ENCODE measurements at regions not wholly inside any gene's neighbourhood (a gene's known extent, or its start where the extent isn't known, plus 50 kb on each side); places are given as distances from the start of the nearest gene placed in this dataset.

GRCh38 chr6:164121527-164121926 is 707.0 kb downstream of the QKI start:
- no peak for DNase-seq (ENCODE audit: low read depth)
- Histone ChIP-seq H3K27me3 (ENCODE audit: control insufficient read depth, insufficient read depth, low read length) (no peaks in the 10 kb centered on the region), H3K4me3 (ENCODE audit: low read depth, low read length) (no peak overlapping the region), H3K36me3 (ENCODE audit: control insufficient read depth, insufficient read depth, low read length) (no peaks in the 10 kb centered on the region)
- TF ChIP-seq CTCF (IDR thresholded peaks at IDR 0.05; ENCODE audit: insufficient read depth, low read length, poor library complexity, severe bottlenecking), result no peak

DNA sequence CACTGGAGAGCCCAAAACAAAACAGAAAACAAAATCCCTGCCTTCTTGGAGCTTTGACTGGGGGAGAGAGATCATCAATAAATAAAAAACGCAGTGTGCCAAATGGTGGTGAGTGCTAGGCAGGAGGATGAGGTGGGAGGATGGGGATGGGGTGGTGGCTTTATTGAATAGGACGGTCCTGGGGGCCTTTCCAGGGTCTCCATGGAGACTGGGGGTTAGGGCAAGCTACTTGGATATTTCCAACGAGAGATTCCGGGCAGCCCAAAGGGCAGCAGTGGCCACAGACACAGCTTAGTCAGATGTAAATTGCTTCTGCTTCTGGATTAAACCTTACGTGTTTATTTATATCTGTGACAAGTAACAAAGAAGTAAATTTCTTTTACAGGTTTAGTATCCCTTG is 700.1 kb downstream of the QKI start:
- DNase-seq (ENCODE audit: low read depth), result no peak
- TF ChIP-seq CTCF (IDR thresholded peaks at IDR 0.05; ENCODE audit: insufficient read depth, low read length, poor library complexity, severe bottlenecking), result no peak
- Histone ChIP-seq H3K36me3 (ENCODE audit: control insufficient read depth, insufficient read depth, low read length) (no peaks in the 10 kb centered on the region), H3K4me3 (ENCODE audit: low read depth, low read length) (no peak overlapping the region), H3K27me3 (ENCODE audit: control insufficient read depth, insufficient read depth, low read length) (no peaks in the 10 kb centered on the region)

DNA sequence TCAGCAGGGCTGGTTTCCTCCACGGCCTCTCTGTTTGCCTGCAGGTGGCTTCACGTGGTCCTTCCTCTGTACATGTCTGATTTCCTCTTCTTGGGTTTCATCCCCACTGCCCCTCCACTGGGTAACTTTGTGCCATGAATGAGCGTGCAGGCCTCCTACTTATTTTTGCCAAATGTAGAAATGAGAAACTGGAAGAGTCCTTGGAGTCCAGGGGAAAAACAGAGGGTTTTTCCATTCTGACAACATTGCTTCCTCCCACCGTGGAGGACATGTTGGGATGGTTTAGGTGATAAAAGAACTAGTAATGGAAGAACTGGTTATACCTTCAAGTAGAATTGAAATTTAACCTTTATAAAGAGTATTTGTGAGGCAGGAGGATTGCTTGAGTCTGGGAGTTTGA is 699.5 kb downstream of the QKI start:
- no peak for DNase-seq (ENCODE audit: low read depth)
- no peak for TF ChIP-seq CTCF (IDR thresholded peaks at IDR 0.05; ENCODE audit: insufficient read depth, low read length, poor library complexity, severe bottlenecking)
- no peaks in the 10 kb centered on the region for H3K36me3 ChIP-seq (ENCODE audit: control insufficient read depth, insufficient read depth, low read length)
- no peaks in the 10 kb centered on the region for H3K27me3 ChIP-seq (ENCODE audit: control insufficient read depth, insufficient read depth, low read length)
- H3K4me3 ChIP-seq (ENCODE audit: low read depth, low read length), result no peak overlapping the region

DNA sequence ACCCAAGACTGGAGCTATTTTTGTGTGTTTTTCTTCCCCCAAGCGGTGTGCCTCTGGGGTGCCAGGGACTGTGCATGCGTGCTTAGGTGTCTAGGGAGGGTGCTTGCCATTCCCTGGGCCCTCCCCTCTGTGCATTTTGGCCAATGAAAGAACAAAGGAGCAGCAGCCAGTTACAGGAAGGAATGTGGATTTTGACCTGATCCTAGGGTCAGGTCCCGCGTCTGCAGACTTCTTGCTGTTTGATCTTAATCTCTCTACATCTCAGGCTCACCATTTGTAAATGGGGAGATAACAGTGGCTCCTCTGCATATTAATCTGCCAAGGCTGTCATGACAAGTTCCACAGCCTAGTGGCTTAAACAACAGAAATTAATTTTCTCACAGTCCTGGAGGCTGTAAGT is 699.1 kb downstream of the QKI start:
- TF ChIP-seq CTCF (IDR thresholded peaks at IDR 0.05; ENCODE audit: insufficient read depth, low read length, poor library complexity, severe bottlenecking), result no peak
- H3K4me3 ChIP-seq (ENCODE audit: low read depth, low read length), result no peak overlapping the region
- no peak for DNase-seq (ENCODE audit: low read depth)
- H3K36me3 ChIP-seq (ENCODE audit: control insufficient read depth, insufficient read depth, low read length), result no peaks in the 10 kb centered on the region
- H3K27me3 ChIP-seq (ENCODE audit: control insufficient read depth, insufficient read depth, low read length), result no peaks in the 10 kb centered on the region

DNA sequence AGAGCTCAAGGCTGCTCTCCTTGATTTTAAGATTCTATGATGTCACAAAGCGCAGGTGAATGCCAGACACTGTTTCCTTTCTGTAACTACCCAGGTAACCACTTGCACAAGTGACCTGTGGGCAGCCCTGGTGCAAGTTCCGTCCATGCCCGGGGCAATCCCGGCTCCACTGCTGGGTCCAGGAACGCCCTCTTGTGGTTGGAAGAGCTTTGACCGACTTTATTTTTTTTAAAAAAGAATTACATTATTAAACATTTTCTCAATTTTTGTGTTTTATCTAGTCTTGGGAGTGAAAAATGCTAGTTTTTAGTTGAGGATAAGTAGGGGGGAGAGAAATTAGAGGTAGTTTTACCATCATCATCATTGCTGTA is 695.2 kb downstream of the QKI start:
- TF ChIP-seq CTCF (IDR thresholded peaks at IDR 0.05; ENCODE audit: insufficient read depth, low read length, poor library complexity, severe bottlenecking), result peak; percentile 32
- DNase-seq (ENCODE audit: low read depth), result no peak
- no peak overlapping the region for H3K4me3 ChIP-seq (ENCODE audit: low read depth, low read length)
- H3K27me3 ChIP-seq (ENCODE audit: control insufficient read depth, insufficient read depth, low read length), result no peaks in the 10 kb centered on the region
- no peaks in the 10 kb centered on the region for H3K36me3 ChIP-seq (ENCODE audit: control insufficient read depth, insufficient read depth, low read length)

- DNase-seq (ENCODE audit: low read depth), result no peak
- Histone ChIP-seq H3K4me3 (ENCODE audit: low read depth, low read length) (no peak overlapping the region), H3K27me3 (ENCODE audit: control insufficient read depth, insufficient read depth, low read length) (no peaks in the 10 kb centered on the region), H3K36me3 (ENCODE audit: control insufficient read depth, insufficient read depth, low read length) (no peaks in the 10 kb centered on the region)
- no peak for TF ChIP-seq CTCF (IDR thresholded peaks at IDR 0.05; ENCODE audit: insufficient read depth, low read length, poor library complexity, severe bottlenecking)
These were observed 694.6 kb downstream of the QKI start for GRCh38 chr6:164108869-164109769.
